GM23338 (cell line): ENCODE measurements at regions not wholly inside any gene's neighbourhood (a gene's known extent, or its start where the extent isn't known, plus 50 kb on each side); places are given as distances from the start of the nearest gene placed in this dataset.

Experiments used
- EZH2 ChIP-seq: fragments of 200-600 bp; sonication (generic); IDR thresholded peaks from one replicate; pipeline ENCODE4 v1.8.0; 2017; ENCODE audit warnings: antibody characterized with exemption, mild to moderate bottlenecking, low read depth; ENCODE audit not compliant: unreplicated experiment
- EZH2phosphoT487 ChIP-seq: fragments of 200-600 bp; sonication (generic); IDR thresholded peaks from one replicate; pipeline ENCODE4 v1.8.1; 2018; ENCODE audit warnings: antibody characterized with exemption; ENCODE audit not compliant: unreplicated experiment
- NANOG ChIP-seq: IDR thresholded peaks from 2 replicates; pipeline ENCODE4 v1.6.1; 2016; ENCODE audit warnings: antibody characterized with exemption, borderline replicate concordance
- ZNF462 ChIP-seq: fragments of 250-450 bp; sonication (Bioruptor Pico); IDR thresholded peaks from 2 replicates; pipeline ENCODE4 v1.5.0; 2020; ENCODE audit warnings: mild to moderate bottlenecking, moderate library complexity
- TF ChIP-seq, protein P1 (sequence below): IDR thresholded peaks from one replicate; pipeline ENCODE4 v1.6.1; 2018; ENCODE audit warnings: antibody characterized with exemption; ENCODE audit not compliant: unreplicated experiment

DNA sequence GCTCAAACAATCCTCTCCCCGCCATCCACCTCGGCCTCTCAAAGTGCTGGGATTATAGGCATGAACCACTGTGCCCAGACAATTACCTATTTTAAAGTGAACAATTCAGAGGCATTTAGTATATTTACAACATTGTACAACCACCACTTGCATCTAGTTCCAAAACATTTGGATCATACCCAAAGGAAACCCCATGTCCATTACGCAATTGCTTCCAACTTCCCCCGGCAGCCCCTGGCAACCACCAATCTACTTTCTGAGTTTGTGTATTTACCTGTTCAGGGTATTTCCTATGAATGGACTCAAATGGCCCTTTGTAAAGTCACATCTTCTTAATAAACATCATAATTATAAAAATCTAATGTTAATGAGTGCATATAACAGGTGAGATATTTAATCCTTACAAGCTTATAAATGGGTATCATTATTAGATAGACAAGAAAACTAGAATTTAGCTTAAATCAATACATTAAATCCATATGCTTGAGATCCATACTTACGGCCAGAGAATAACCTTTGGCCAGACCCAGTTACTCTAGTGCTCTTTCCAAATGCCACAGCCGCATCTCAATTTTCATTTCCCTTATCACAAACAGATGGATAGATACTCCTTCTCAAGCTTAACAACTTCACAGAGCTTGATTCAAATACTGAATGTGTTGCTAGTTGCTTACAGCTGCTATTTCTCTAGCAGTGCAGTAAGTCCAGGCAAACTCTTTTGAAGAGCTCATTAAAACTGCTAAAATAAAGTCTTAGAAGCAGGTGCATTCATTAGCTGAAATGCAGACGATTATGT lies 133.4 kb upstream of the MKLN1 start (continued):
- TF ChIP-seq, protein P1, sequence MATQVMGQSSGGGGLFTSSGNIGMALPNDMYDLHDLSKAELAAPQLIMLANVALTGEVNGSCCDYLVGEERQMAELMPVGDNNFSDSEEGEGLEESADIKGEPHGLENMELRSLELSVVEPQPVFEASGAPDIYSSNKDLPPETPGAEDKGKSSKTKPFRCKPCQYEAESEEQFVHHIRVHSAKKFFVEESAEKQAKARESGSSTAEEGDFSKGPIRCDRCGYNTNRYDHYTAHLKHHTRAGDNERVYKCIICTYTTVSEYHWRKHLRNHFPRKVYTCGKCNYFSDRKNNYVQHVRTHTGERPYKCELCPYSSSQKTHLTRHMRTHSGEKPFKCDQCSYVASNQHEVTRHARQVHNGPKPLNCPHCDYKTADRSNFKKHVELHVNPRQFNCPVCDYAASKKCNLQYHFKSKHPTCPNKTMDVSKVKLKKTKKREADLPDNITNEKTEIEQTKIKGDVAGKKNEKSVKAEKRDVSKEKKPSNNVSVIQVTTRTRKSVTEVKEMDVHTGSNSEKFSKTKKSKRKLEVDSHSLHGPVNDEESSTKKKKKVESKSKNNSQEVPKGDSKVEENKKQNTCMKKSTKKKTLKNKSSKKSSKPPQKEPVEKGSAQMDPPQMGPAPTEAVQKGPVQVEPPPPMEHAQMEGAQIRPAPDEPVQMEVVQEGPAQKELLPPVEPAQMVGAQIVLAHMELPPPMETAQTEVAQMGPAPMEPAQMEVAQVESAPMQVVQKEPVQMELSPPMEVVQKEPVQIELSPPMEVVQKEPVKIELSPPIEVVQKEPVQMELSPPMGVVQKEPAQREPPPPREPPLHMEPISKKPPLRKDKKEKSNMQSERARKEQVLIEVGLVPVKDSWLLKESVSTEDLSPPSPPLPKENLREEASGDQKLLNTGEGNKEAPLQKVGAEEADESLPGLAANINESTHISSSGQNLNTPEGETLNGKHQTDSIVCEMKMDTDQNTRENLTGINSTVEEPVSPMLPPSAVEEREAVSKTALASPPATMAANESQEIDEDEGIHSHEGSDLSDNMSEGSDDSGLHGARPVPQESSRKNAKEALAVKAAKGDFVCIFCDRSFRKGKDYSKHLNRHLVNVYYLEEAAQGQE = no peak
- TF ChIP-seq EZH2 = no peak
- TF ChIP-seq NANOG = no peak
- no peak for TF ChIP-seq EZH2phosphoT487
- TF ChIP-seq ZNF462 (CRISPR knock-in tag) = no peak
